ENCODE measurements at regions not wholly inside any gene's neighbourhood (a gene's known extent, or its start where the extent isn't known, plus 50 kb on each side); places are given as distances from the start of the nearest gene placed in this dataset.

DNA sequence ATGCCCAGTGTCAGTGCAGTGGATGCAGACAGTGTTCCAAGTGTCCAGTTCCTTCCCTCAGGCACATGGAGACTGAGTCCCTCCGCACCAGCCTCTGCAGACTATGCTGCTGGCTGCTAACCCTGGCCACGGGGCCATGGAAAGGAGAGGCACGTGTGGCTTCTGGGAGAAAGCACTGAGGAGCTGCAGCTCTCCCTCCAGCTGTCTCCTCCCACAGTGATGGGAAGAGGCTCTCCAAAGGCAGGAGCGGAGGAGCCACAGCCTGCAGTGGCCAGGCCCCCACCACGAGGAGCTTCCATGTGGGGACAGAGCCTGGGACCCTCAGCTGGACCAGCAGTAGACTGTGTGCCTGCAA lies 141.1 kb downstream of the NDUFA10 start:
- Histone ChIP-seq H3K9me3 (ENCODE audit: control insufficient read depth, insufficient read depth, low read depth, low read length) (no peaks in the 10 kb centered on the region), H3K36me3 (ENCODE audit: control insufficient read depth in 2 of 2, insufficient read depth in 1 of 2, low read length in 2 of 2) (no peaks in the 10 kb centered on the region), H3K27ac (ENCODE audit: extremely low read depth, low read depth, low read length) (no peak overlapping the region), H3K4me3 (ENCODE audit: low read depth, low read length) (no peak overlapping the region), H3K4me1 (ENCODE audit: control insufficient read depth, insufficient read depth, low read length) (peaks cover 6% of the 10 kb centered on the region)
- ChIA-PET CTCF (interaction anchor here (1.2 kb wide), 1 partner anchor 59 kb away, joined by 4 read pairs; no protein-coding TSS in a partner anchor), POLR2A (no interaction called here)
- TF ChIP-seq MEIS1 (CRISPR knock-in tag; IDR thresholded peaks at IDR 0.05; ENCODE audit: borderline replicate concordance) (no peak), ZNF843 (tag by site-specific recombination; IDR thresholded peaks at IDR 0.05) (no peak), ZNF37A (tag by site-specific recombination; IDR thresholded peaks at IDR 0.05) (no peak), ZNF658 (tag by site-specific recombination; IDR thresholded peaks at IDR 0.05) (no peak), ZNF114 (tag by site-specific recombination; IDR thresholded peaks at IDR 0.05) (no peak), GFI1B (tag by site-specific recombination; IDR thresholded peaks at IDR 0.05) (no peak)
- TF ChIP-seq, protein P1, sequence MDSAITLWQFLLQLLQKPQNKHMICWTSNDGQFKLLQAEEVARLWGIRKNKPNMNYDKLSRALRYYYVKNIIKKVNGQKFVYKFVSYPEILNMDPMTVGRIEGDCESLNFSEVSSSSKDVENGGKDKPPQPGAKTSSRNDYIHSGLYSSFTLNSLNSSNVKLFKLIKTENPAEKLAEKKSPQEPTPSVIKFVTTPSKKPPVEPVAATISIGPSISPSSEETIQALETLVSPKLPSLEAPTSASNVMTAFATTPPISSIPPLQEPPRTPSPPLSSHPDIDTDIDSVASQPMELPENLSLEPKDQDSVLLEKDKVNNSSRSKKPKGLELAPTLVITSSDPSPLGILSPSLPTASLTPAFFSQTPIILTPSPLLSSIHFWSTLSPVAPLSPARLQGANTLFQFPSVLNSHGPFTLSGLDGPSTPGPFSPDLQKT (IDR thresholded peaks at IDR 0.05; ENCODE audit: borderline replicate concordance, low read depth, low read length), result no peak
- TF ChIP-seq, protein P2, sequence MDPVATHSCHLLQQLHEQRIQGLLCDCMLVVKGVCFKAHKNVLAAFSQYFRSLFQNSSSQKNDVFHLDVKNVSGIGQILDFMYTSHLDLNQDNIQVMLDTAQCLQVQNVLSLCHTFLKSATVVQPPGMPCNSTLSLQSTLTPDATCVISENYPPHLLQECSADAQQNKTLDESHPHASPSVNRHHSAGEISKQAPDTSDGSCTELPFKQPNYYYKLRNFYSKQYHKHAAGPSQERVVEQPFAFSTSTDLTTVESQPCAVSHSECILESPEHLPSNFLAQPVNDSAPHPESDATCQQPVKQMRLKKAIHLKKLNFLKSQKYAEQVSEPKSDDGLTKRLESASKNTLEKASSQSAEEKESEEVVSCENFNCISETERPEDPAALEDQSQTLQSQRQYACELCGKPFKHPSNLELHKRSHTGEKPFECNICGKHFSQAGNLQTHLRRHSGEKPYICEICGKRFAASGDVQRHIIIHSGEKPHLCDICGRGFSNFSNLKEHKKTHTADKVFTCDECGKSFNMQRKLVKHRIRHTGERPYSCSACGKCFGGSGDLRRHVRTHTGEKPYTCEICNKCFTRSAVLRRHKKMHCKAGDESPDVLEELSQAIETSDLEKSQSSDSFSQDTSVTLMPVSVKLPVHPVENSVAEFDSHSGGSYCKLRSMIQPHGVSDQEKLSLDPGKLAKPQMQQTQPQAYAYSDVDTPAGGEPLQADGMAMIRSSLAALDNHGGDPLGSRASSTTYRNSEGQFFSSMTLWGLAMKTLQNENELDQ (tag by site-specific recombination; IDR thresholded peaks at IDR 0.05; ENCODE audit: low read depth), result no peak
- TF ChIP-seq, protein P3, sequence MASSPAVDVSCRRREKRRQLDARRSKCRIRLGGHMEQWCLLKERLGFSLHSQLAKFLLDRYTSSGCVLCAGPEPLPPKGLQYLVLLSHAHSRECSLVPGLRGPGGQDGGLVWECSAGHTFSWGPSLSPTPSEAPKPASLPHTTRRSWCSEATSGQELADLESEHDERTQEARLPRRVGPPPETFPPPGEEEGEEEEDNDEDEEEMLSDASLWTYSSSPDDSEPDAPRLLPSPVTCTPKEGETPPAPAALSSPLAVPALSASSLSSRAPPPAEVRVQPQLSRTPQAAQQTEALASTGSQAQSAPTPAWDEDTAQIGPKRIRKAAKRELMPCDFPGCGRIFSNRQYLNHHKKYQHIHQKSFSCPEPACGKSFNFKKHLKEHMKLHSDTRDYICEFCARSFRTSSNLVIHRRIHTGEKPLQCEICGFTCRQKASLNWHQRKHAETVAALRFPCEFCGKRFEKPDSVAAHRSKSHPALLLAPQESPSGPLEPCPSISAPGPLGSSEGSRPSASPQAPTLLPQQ (tag by site-specific recombination; IDR thresholded peaks at IDR 0.05), result no peak

GRCh38 chr2:239883326-239884050 lies 141.7 kb downstream of the NDUFA10 start:
- no peak overlapping the region for H3K4me3 ChIP-seq (ENCODE audit: low read depth, low read length)
- peaks cover 6% of the 10 kb centered on the region for H3K4me1 ChIP-seq (ENCODE audit: control insufficient read depth, insufficient read depth, low read length)
- CTCF ChIA-PET, result interaction anchor here (0.5 to 0.6 kb wide), 2 partner anchors 193 to 198 kb away, joined by 3 read pairs; no protein-coding TSS in a partner anchor
- H3K36me3 ChIP-seq (ENCODE audit: control insufficient read depth in 2 of 2, insufficient read depth in 1 of 2, low read length in 2 of 2), result no peaks in the 10 kb centered on the region
- POLR2A ChIA-PET, result no interaction called here
- H3K9me3 ChIP-seq (ENCODE audit: control insufficient read depth, insufficient read depth, low read depth, low read length), result no peaks in the 10 kb centered on the region
- no peak overlapping the region for H3K27ac ChIP-seq (ENCODE audit: extremely low read depth, low read depth, low read length)
- TF ChIP-seq ZNF843 (tag by site-specific recombination; IDR thresholded peaks at IDR 0.05), result no peak
- no peak for TF ChIP-seq ZNF274 (IDR thresholded peaks at IDR 0.05; ENCODE audit: low read length)
- TF ChIP-seq ZNF274 (tag by site-specific recombination; IDR thresholded peaks at IDR 0.05; ENCODE audit: borderline replicate concordance), result no peak
- TF ChIP-seq ZNF223 (tag by site-specific recombination; IDR thresholded peaks at IDR 0.05), result no peak
- no peak for TF ChIP-seq ZNF404 (tag by site-specific recombination; IDR thresholded peaks at IDR 0.05)
- TF ChIP-seq ZNF549 (tag by site-specific recombination; IDR thresholded peaks at IDR 0.05), result no peak
- TF ChIP-seq, protein P4, sequence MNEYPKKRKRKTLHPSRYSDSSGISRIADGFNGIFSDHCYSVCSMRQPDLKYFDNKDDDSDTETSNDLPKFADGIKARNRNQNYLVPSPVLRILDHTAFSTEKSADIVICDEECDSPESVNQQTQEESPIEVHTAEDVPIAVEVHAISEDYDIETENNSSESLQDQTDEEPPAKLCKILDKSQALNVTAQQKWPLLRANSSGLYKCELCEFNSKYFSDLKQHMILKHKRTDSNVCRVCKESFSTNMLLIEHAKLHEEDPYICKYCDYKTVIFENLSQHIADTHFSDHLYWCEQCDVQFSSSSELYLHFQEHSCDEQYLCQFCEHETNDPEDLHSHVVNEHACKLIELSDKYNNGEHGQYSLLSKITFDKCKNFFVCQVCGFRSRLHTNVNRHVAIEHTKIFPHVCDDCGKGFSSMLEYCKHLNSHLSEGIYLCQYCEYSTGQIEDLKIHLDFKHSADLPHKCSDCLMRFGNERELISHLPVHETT (tag by site-specific recombination; IDR thresholded peaks at IDR 0.05), result no peak
- no peak for TF ChIP-seq ZNF423 (tag by site-specific recombination; IDR thresholded peaks at IDR 0.05)
- no peak for TF ChIP-seq GLIS1 (tag by site-specific recombination; IDR thresholded peaks at IDR 0.05)
- TF ChIP-seq ZNF354C (tag by site-specific recombination; IDR thresholded peaks at IDR 0.05; ENCODE audit: borderline replicate concordance, low read depth), result no peak
- TF ChIP-seq KLF10 (tag by site-specific recombination; IDR thresholded peaks at IDR 0.05), result no peak
- TF ChIP-seq, protein P5, sequence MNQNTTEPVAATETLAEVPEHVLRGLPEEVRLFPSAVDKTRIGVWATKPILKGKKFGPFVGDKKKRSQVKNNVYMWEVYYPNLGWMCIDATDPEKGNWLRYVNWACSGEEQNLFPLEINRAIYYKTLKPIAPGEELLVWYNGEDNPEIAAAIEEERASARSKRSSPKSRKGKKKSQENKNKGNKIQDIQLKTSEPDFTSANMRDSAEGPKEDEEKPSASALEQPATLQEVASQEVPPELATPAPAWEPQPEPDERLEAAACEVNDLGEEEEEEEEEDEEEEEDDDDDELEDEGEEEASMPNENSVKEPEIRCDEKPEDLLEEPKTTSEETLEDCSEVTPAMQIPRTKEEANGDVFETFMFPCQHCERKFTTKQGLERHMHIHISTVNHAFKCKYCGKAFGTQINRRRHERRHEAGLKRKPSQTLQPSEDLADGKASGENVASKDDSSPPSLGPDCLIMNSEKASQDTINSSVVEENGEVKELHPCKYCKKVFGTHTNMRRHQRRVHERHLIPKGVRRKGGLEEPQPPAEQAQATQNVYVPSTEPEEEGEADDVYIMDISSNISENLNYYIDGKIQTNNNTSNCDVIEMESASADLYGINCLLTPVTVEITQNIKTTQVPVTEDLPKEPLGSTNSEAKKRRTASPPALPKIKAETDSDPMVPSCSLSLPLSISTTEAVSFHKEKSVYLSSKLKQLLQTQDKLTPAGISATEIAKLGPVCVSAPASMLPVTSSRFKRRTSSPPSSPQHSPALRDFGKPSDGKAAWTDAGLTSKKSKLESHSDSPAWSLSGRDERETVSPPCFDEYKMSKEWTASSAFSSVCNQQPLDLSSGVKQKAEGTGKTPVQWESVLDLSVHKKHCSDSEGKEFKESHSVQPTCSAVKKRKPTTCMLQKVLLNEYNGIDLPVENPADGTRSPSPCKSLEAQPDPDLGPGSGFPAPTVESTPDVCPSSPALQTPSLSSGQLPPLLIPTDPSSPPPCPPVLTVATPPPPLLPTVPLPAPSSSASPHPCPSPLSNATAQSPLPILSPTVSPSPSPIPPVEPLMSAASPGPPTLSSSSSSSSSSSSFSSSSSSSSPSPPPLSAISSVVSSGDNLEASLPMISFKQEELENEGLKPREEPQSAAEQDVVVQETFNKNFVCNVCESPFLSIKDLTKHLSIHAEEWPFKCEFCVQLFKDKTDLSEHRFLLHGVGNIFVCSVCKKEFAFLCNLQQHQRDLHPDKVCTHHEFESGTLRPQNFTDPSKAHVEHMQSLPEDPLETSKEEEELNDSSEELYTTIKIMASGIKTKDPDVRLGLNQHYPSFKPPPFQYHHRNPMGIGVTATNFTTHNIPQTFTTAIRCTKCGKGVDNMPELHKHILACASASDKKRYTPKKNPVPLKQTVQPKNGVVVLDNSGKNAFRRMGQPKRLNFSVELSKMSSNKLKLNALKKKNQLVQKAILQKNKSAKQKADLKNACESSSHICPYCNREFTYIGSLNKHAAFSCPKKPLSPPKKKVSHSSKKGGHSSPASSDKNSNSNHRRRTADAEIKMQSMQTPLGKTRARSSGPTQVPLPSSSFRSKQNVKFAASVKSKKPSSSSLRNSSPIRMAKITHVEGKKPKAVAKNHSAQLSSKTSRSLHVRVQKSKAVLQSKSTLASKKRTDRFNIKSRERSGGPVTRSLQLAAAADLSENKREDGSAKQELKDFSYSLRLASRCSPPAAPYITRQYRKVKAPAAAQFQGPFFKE (tag by site-specific recombination; IDR thresholded peaks at IDR 0.05; ENCODE audit: borderline replicate concordance), result no peak
- no peak for TF ChIP-seq SCRT2 (tag by site-specific recombination; IDR thresholded peaks at IDR 0.05)
- no peak for TF ChIP-seq TCF7L2 (IDR thresholded peaks at IDR 0.05; ENCODE audit: borderline replicate concordance, low read depth, low read length)

Data from HEK293 (cell line).